ENCODE measurements at regions not wholly inside any gene's neighbourhood (a gene's known extent, or its start where the extent isn't known, plus 50 kb on each side); places are given as distances from the start of the nearest gene placed in this dataset.

DNA sequence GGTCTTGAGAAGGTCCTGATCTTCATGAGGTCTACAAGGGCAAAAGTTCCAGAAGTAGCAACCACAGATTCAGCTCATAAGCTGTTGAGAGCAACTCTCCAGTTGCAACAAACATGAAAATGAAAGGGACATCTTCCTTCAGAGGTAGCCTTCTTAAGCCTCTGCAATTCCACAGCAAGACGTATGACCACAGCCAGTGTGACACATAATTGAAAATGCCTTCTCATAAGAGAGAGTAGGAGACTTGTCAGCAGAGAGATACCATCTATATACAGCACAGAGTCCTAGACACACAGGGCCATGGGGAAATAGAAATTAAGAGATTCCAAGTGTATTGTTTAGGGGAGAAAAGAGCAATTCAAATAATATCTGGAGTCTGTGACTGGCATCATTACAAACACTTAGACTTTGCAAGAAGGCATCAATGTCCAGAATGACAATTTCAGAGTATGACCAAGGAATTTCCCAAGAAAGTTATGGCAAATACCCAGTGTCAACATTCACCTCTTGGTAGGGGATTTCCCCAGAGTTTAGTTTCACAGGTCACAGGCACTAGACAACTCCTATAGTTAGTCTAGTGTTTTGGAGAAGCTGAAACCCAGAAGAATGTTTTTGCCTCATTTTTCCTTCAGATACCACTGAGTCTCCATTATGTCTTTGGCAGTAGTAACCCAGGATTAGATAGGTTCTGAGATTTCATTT is 340.3 kb downstream of the ZNF674 start:
- H3K4me3 ChIP-seq (replicated peaks; ENCODE audit: insufficient read depth, low read length): no peak overlapping the region
- H3K27me3 ChIP-seq (ENCODE audit: insufficient read depth, poor library complexity, severe bottlenecking): no peaks in the 10 kb centered on the region
- TF ChIP-seq POLR2AphosphoS5 (IDR thresholded peaks at IDR 0.05; ENCODE audit: low read depth) (no peak), GABPA (IDR thresholded peaks at IDR 0.05; ENCODE audit: low read depth) (no peak), SPI1 (IDR thresholded peaks at IDR 0.05; ENCODE audit: borderline replicate concordance, low read depth) (no peak)
- TF ChIP-seq, protein P1, sequence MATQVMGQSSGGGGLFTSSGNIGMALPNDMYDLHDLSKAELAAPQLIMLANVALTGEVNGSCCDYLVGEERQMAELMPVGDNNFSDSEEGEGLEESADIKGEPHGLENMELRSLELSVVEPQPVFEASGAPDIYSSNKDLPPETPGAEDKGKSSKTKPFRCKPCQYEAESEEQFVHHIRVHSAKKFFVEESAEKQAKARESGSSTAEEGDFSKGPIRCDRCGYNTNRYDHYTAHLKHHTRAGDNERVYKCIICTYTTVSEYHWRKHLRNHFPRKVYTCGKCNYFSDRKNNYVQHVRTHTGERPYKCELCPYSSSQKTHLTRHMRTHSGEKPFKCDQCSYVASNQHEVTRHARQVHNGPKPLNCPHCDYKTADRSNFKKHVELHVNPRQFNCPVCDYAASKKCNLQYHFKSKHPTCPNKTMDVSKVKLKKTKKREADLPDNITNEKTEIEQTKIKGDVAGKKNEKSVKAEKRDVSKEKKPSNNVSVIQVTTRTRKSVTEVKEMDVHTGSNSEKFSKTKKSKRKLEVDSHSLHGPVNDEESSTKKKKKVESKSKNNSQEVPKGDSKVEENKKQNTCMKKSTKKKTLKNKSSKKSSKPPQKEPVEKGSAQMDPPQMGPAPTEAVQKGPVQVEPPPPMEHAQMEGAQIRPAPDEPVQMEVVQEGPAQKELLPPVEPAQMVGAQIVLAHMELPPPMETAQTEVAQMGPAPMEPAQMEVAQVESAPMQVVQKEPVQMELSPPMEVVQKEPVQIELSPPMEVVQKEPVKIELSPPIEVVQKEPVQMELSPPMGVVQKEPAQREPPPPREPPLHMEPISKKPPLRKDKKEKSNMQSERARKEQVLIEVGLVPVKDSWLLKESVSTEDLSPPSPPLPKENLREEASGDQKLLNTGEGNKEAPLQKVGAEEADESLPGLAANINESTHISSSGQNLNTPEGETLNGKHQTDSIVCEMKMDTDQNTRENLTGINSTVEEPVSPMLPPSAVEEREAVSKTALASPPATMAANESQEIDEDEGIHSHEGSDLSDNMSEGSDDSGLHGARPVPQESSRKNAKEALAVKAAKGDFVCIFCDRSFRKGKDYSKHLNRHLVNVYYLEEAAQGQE (IDR thresholded peaks at IDR 0.05; ENCODE audit: insufficient replicate concordance, low read depth): no peak
- TF ChIP-seq, protein P2, sequence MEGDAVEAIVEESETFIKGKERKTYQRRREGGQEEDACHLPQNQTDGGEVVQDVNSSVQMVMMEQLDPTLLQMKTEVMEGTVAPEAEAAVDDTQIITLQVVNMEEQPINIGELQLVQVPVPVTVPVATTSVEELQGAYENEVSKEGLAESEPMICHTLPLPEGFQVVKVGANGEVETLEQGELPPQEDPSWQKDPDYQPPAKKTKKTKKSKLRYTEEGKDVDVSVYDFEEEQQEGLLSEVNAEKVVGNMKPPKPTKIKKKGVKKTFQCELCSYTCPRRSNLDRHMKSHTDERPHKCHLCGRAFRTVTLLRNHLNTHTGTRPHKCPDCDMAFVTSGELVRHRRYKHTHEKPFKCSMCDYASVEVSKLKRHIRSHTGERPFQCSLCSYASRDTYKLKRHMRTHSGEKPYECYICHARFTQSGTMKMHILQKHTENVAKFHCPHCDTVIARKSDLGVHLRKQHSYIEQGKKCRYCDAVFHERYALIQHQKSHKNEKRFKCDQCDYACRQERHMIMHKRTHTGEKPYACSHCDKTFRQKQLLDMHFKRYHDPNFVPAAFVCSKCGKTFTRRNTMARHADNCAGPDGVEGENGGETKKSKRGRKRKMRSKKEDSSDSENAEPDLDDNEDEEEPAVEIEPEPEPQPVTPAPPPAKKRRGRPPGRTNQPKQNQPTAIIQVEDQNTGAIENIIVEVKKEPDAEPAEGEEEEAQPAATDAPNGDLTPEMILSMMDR (IDR thresholded peaks at IDR 0.05; ENCODE audit: insufficient read depth, low read length): no peak
- no peak for DNase-seq (ENCODE audit: low read depth in 1 of 2, low spot score in 1 of 2)
- no peak overlapping the region for H3K27ac ChIP-seq (replicated peaks)

DNA sequence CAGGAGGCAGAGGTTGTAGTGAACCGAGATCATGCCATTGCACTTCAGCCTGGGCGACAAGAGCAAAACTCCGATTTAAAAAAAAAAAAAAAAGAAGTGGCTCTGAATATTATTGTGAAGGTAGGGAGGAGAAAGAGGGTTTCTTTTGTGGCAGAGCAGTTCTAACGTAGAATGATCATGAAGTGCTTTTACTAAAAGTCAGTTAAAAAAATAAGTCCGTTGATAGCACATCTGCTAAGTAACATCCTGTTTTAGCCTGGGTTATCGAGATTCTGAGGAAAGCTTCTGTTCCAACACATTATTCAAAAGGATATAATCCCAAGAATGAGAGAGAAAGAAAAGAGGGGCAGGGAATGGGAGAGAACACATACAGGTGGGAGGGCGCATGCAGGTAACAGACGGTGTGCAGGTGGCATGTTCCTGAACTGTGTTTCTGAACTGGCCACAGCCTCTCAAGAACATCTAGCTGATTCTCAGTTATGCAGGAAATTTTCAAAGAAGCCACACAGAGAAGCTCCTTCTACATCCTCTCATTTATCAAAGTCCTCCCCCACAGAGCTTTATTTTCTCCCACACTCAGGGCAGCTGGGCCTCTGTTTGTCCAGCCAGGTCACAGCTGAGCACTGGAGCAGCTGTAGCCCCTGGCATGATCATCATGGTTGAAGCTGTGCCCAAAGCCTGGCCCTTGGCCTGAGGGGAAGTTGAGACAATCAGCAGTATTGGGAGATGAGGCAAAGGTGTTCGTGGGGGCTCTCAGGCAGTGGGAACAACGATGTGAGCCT is 342.3 kb downstream of the ZNF674 start:
- no peak for DNase-seq (ENCODE audit: low read depth in 1 of 2, low spot score in 1 of 2)
- TF ChIP-seq, protein P1 (IDR thresholded peaks at IDR 0.05; ENCODE audit: insufficient replicate concordance, low read depth): no peak
- TF ChIP-seq POLR2AphosphoS5 (IDR thresholded peaks at IDR 0.05; ENCODE audit: low read depth): no peak
- TF ChIP-seq SPI1 (IDR thresholded peaks at IDR 0.05; ENCODE audit: borderline replicate concordance, low read depth): no peak
- no peak for TF ChIP-seq GABPA (IDR thresholded peaks at IDR 0.05; ENCODE audit: low read depth)
- TF ChIP-seq, protein P2 (IDR thresholded peaks at IDR 0.05; ENCODE audit: insufficient read depth, low read length): no peak
- Histone ChIP-seq H3K27me3 (ENCODE audit: insufficient read depth, poor library complexity, severe bottlenecking) (no peaks in the 10 kb centered on the region), H3K4me3 (replicated peaks; ENCODE audit: insufficient read depth, low read length) (no peak overlapping the region), H3K27ac (replicated peaks) (no peak overlapping the region)

DNA sequence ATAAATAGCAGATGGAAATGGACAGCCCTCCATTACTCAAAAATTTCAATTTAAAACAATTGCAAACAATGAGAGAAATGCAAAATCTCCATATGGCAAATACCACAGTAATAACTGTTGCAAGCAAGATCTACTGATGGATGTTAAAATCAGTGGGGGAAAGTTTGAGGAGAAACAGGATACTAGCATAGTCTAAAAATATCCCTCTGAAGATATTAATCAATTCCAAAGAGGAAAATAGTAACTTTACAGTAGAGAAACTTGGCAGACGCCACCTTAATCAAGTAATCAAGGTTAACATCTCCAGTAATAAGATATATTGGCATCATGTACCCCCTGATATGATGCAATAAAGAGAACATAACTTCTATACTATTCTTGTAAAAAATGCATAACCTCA is 344.8 kb downstream of the ZNF674 start:
- no peak for TF ChIP-seq GABPA (IDR thresholded peaks at IDR 0.05; ENCODE audit: low read depth)
- TF ChIP-seq POLR2AphosphoS5 (IDR thresholded peaks at IDR 0.05; ENCODE audit: low read depth): no peak
- TF ChIP-seq, protein P2 (IDR thresholded peaks at IDR 0.05; ENCODE audit: insufficient read depth, low read length): no peak
- TF ChIP-seq, protein P1 (IDR thresholded peaks at IDR 0.05; ENCODE audit: insufficient replicate concordance, low read depth): no peak
- TF ChIP-seq SPI1 (IDR thresholded peaks at IDR 0.05; ENCODE audit: borderline replicate concordance, low read depth): no peak
- Histone ChIP-seq H3K27me3 (ENCODE audit: insufficient read depth, poor library complexity, severe bottlenecking) (no peaks in the 10 kb centered on the region), H3K4me3 (replicated peaks; ENCODE audit: insufficient read depth, low read length) (no peak overlapping the region), H3K27ac (replicated peaks) (no peak overlapping the region)
- no peak for DNase-seq (ENCODE audit: low read depth in 1 of 2, low spot score in 1 of 2)
